Mesendoderm (in vitro differentiated cells): ENCODE measurements at regions not wholly inside any gene's neighbourhood (a gene's known extent, or its start where the extent isn't known, plus 50 kb on each side); places are given as distances from the start of the nearest gene placed in this dataset.

Source experiments
- DNase-seq: peaks from one replicate; pipeline ENCODE4 v3.0.0; 2013
- H2AK5ac ChIP-seq: 2 replicates; pipeline ENCODE4 v1.6.1; 2013; ENCODE audit warnings: low read length, inconsistent platforms
- H2BK120ac ChIP-seq: 2 replicates; pipeline ENCODE4 v1.6.1; 2013; ENCODE audit warnings: low read depth, mild to moderate bottlenecking, low read length, moderate library complexity, mixed read lengths
- H2BK15ac ChIP-seq: replicated peaks from 2 replicates; pipeline ENCODE4 v1.6.1; 2013; ENCODE audit warnings: low read depth, mild to moderate bottlenecking, moderate library complexity
- H2BK5ac ChIP-seq: 2 replicates; pipeline ENCODE4 v1.6.1; 2013; ENCODE audit warnings: low read length, inconsistent platforms
- H3K18ac ChIP-seq: 2 replicates; pipeline ENCODE4 v1.6.1; 2013; ENCODE audit warnings: mild to moderate bottlenecking, low read length, mixed read lengths
- H3K23ac ChIP-seq: one replicate; pipeline ENCODE4 v1.6.1; 2013; ENCODE audit warnings: low read length
- H3K27ac ChIP-seq: 2 replicates; pipeline ENCODE4 v1.5.1; 2013; ENCODE audit warnings: low read depth, mild to moderate bottlenecking, inconsistent platforms, low read length, moderate library complexity
- H3K27me3 ChIP-seq: 2 replicates; pipeline ENCODE4 v1.6.1; 2013; ENCODE audit warnings: low read length, control low read depth, mild to moderate bottlenecking, inconsistent platforms; ENCODE audit not compliant: insufficient read depth, poor library complexity
- H3K36me3 ChIP-seq: 2 replicates; pipeline ENCODE4 v1.6.1; 2013; ENCODE audit warnings: low read length, inconsistent platforms; ENCODE audit not compliant: control insufficient read depth, insufficient read depth
- H3K4ac ChIP-seq: one replicate; pipeline ENCODE4 v1.6.1; 2013; ENCODE audit warnings: low read depth, mild to moderate bottlenecking, low read length, moderate library complexity
- H3K4me1 ChIP-seq: 2 replicates; pipeline ENCODE4 v1.6.1; 2013; ENCODE audit warnings: low read depth, low read length, inconsistent platforms; ENCODE audit not compliant: control insufficient read depth
- H3K4me2 ChIP-seq: 2 replicates; pipeline ENCODE4 v1.6.1; 2013; ENCODE audit warnings: low read length
- H3K4me3 ChIP-seq: 2 replicates; pipeline ENCODE4 v1.5.1; 2013; ENCODE audit warnings: mild to moderate bottlenecking, low read length
- H3K56ac ChIP-seq: one replicate; pipeline ENCODE4 v1.6.1; 2013; ENCODE audit warnings: low read length
- H3K79me1 ChIP-seq: 2 replicates; pipeline ENCODE4 v1.6.1; 2013; ENCODE audit warnings: low read length, inconsistent platforms
- H3K79me2 ChIP-seq: 2 replicates; pipeline ENCODE4 v1.6.1; 2013; ENCODE audit warnings: mild to moderate bottlenecking, low read length; ENCODE audit not compliant: control insufficient read depth, insufficient read depth
- H3K9ac ChIP-seq: 2 replicates; pipeline ENCODE4 v1.6.1; 2013; ENCODE audit warnings: low read length, inconsistent platforms
- H4K5ac ChIP-seq: one replicate; pipeline ENCODE4 v1.6.1; 2013; ENCODE audit warnings: low read length
- H4K8ac ChIP-seq: one replicate; pipeline ENCODE4 v1.6.1; 2013; ENCODE audit warnings: low read depth, mild to moderate bottlenecking, control low read depth, low read length, moderate library complexity
- WGBS: extraction: QIAGEN DNeasy Blood & Tissue Kit; methylation state at CpG from one replicate; pipeline ENCODE4 v1.1.7; 2013; ENCODE audit warnings: low lambda C conversion rate, missing lambda C conversion rate; ENCODE audit not compliant: insufficient coverage; ENCODE audit errors: extremely low coverage; 5-methylcytosine and 5-hydroxymethylcytosine counted together

GRCh38 chr1:67955591-67955990, 94.8 kb downstream of the DIRAS3 start:
- H3K4me1 ChIP-seq, result no peaks in the 10 kb centered on the region
- H3K79me2 ChIP-seq, result no peaks in the 10 kb centered on the region
- WGBS, result no CpG with 5 or more reads among the region's 2 CpGs
- H3K27ac ChIP-seq, result no peak overlapping the region
- no peak overlapping the region for H4K8ac ChIP-seq
- no peak overlapping the region for H2BK5ac ChIP-seq
- no peak for DNase-seq
- H4K5ac ChIP-seq, result no peak overlapping the region
- H3K27me3 ChIP-seq, result no peaks in the 10 kb centered on the region
- no peak overlapping the region for H2BK120ac ChIP-seq
- no peaks in the 10 kb centered on the region for H3K79me1 ChIP-seq
- H2AK5ac ChIP-seq, result no peak overlapping the region
- H3K4me3 ChIP-seq, result no peak overlapping the region
- no peak overlapping the region for H3K4me2 ChIP-seq
- H3K18ac ChIP-seq, result no peak overlapping the region
- no peak overlapping the region for H2BK15ac ChIP-seq
- H3K4ac ChIP-seq, result no peak overlapping the region
- no peak overlapping the region for H3K23ac ChIP-seq
- no peaks in the 10 kb centered on the region for H3K36me3 ChIP-seq
- H3K56ac ChIP-seq, result no peak overlapping the region
- H3K9ac ChIP-seq, result no peak overlapping the region

- H3K79me2 ChIP-seq, result no peaks in the 10 kb centered on the region
- no peaks in the 10 kb centered on the region for H3K79me1 ChIP-seq
- H4K8ac ChIP-seq, result no peak overlapping the region
- DNase-seq, result no peak
- H3K4me1 ChIP-seq, result no peaks in the 10 kb centered on the region
- H3K27ac ChIP-seq, result no peak overlapping the region
- no peak overlapping the region for H3K4ac ChIP-seq
- no CpG with 5 or more reads among the region's 2 CpGs for WGBS
- H3K23ac ChIP-seq, result no peak overlapping the region
- H3K56ac ChIP-seq, result no peak overlapping the region
- H3K4me2 ChIP-seq, result no peak overlapping the region
- H3K27me3 ChIP-seq, result no peaks in the 10 kb centered on the region
- no peak overlapping the region for H2BK120ac ChIP-seq
- no peak overlapping the region for H4K5ac ChIP-seq
- H3K4me3 ChIP-seq, result no peak overlapping the region
- no peak overlapping the region for H3K9ac ChIP-seq
- no peak overlapping the region for H2BK15ac ChIP-seq
- no peak overlapping the region for H2BK5ac ChIP-seq
- no peak overlapping the region for H3K18ac ChIP-seq
- no peak overlapping the region for H2AK5ac ChIP-seq
- H3K36me3 ChIP-seq, result no peaks in the 10 kb centered on the region
Measured at GRCh38 chr1:67953301-67953700, 97.1 kb downstream of the DIRAS3 start.

- no peak for DNase-seq
- no CpG with 5 or more reads among the region's 1 CpG for WGBS
- Histone ChIP-seq H3K56ac (no peak overlapping the region), H2BK5ac (no peak overlapping the region), H3K79me2 (no peaks in the 10 kb centered on the region), H3K23ac (no peak overlapping the region), H3K79me1 (no peaks in the 10 kb centered on the region), H4K5ac (no peak overlapping the region), H3K4ac (no peak overlapping the region), H3K9ac (no peak overlapping the region), H3K27ac (no peak overlapping the region), H3K4me1 (no peaks in the 10 kb centered on the region), H3K27me3 (no peaks in the 10 kb centered on the region), H3K18ac (no peak overlapping the region), H3K36me3 (no peaks in the 10 kb centered on the region), H3K4me3 (no peak overlapping the region), H4K8ac (no peak overlapping the region), H2AK5ac (no peak overlapping the region), H3K4me2 (no peak overlapping the region), H2BK120ac (no peak overlapping the region), H2BK15ac (no peak overlapping the region)
Measured at GRCh38 chr1:67952071-67952470, 98.4 kb downstream of the DIRAS3 start.

GRCh38 chr1:67951014-67951413, 99.4 kb downstream of the DIRAS3 start:
- no peak overlapping the region for H3K4me3 ChIP-seq
- no peaks in the 10 kb centered on the region for H3K36me3 ChIP-seq
- no peak for DNase-seq
- H3K27me3 ChIP-seq, result no peaks in the 10 kb centered on the region
- no CpG with 5 or more reads among the region's 1 CpG for WGBS
- H4K5ac ChIP-seq, result no peak overlapping the region
- no peak overlapping the region for H3K27ac ChIP-seq
- H2AK5ac ChIP-seq, result no peak overlapping the region
- no peaks in the 10 kb centered on the region for H3K4me1 ChIP-seq
- H3K18ac ChIP-seq, result no peak overlapping the region
- no peak overlapping the region for H2BK5ac ChIP-seq
- no peak overlapping the region for H3K23ac ChIP-seq
- H3K56ac ChIP-seq, result no peak overlapping the region
- H3K4me2 ChIP-seq, result no peak overlapping the region
- no peaks in the 10 kb centered on the region for H3K79me2 ChIP-seq
- no peak overlapping the region for H3K4ac ChIP-seq
- no peak overlapping the region for H2BK15ac ChIP-seq
- no peaks in the 10 kb centered on the region for H3K79me1 ChIP-seq
- H3K9ac ChIP-seq, result no peak overlapping the region
- H4K8ac ChIP-seq, result no peak overlapping the region
- H2BK120ac ChIP-seq, result no peak overlapping the region

GRCh38 chr1:67948151-67949080, 102.0 kb downstream of the DIRAS3 start:
- H3K4me1 ChIP-seq, result no peaks in the 10 kb centered on the region
- H2AK5ac ChIP-seq, result no peak overlapping the region
- no peak overlapping the region for H3K4me2 ChIP-seq
- H4K5ac ChIP-seq, result no peak overlapping the region
- WGBS, result no CpG with 5 or more reads among the region's 4 CpGs
- H2BK15ac ChIP-seq, result no peak overlapping the region
- no peaks in the 10 kb centered on the region for H3K27me3 ChIP-seq
- H3K4me3 ChIP-seq, result no peak overlapping the region
- H2BK5ac ChIP-seq, result no peak overlapping the region
- no peak overlapping the region for H3K4ac ChIP-seq
- no peak overlapping the region for H3K9ac ChIP-seq
- no peaks in the 10 kb centered on the region for H3K79me2 ChIP-seq
- no peak overlapping the region for H3K56ac ChIP-seq
- H3K27ac ChIP-seq, result no peak overlapping the region
- no peaks in the 10 kb centered on the region for H3K79me1 ChIP-seq
- no peak for DNase-seq
- H2BK120ac ChIP-seq, result no peak overlapping the region
- H3K18ac ChIP-seq, result no peak overlapping the region
- no peaks in the 10 kb centered on the region for H3K36me3 ChIP-seq
- H3K23ac ChIP-seq, result no peak overlapping the region
- no peak overlapping the region for H4K8ac ChIP-seq

- Histone ChIP-seq H3K36me3 (no peaks in the 10 kb centered on the region), H2AK5ac (no peak overlapping the region), H3K79me1 (no peaks in the 10 kb centered on the region), H4K8ac (no peak overlapping the region), H3K9ac (no peak overlapping the region), H3K56ac (no peak overlapping the region), H3K23ac (no peak overlapping the region), H3K18ac (no peak overlapping the region), H3K27ac (no peak overlapping the region), H2BK5ac (no peak overlapping the region), H3K4me3 (no peak overlapping the region), H4K5ac (no peak overlapping the region), H2BK120ac (no peak overlapping the region), H3K4me1 (no peaks in the 10 kb centered on the region), H2BK15ac (no peak overlapping the region), H3K4me2 (no peak overlapping the region), H3K4ac (no peak overlapping the region), H3K27me3 (no peaks in the 10 kb centered on the region), H3K79me2 (no peaks in the 10 kb centered on the region)
- no CpG with 5 or more reads among the region's 7 CpGs for WGBS
- DNase-seq, result no peak
Measured at GRCh38 chr1:67947114-67947513, 103.3 kb downstream of the DIRAS3 start.
